Testis (tissue), 2 donors: ENCODE measurements at regions not wholly inside any gene's neighbourhood (a gene's known extent, or its start where the extent isn't known, plus 50 kb on each side); places are given as distances from the start of the nearest gene placed in this dataset.
"Not testable (repeated sequence)": the region's sequence is repeated elsewhere in the genome, so short reads cannot be mapped to it uniquely, and the experiment has no call there.

Experiments used
- DNase-seq: peaks from one replicate; pipeline ENCODE4 v3.0.0-alpha.2; 2019
- H3K27ac ChIP-seq, 2 donors: fragments of 200-600 bp; sonication (generic); one replicate each; pipeline ENCODE4 v1.5.1; 2019
- H3K27me3 ChIP-seq: fragments of 200-600 bp; sonication (generic); one replicate; pipeline ENCODE4 v1.5.1; 2019
- H3K36me3 ChIP-seq: fragments of 200-600 bp; sonication (generic); one replicate; pipeline ENCODE4 v1.5.1; 2017; ENCODE audit warnings: low read depth; ENCODE audit errors: missing control alignments
- H3K4me1 ChIP-seq: fragments of 200-600 bp; sonication (generic); one replicate; pipeline ENCODE4 v1.5.1; 2019
- H3K4me3 ChIP-seq, 2 donors: fragments of 200-600 bp; sonication (generic); one replicate each; pipeline ENCODE4 v1.5.1; 2017 to 2019
- H3K9me3 ChIP-seq: fragments of 200-600 bp; sonication (generic); one replicate; pipeline ENCODE4 v1.5.1; 2017
- CTCF ChIP-seq, 3 experiments: fragments of 450-650 bp in 2 of 3; fragments of 200-600 bp in 1 of 3; sonication (generic) in 1 of 3; IDR thresholded peaks; one replicate each; pipeline ENCODE4 v1.5.1; 2016 to 2019; ENCODE audit warnings: antibody characterized with exemption in 3 of 3, mild to moderate bottlenecking in 2 of 3, moderate library complexity in 1 of 3
- POLR2A ChIP-seq: fragments of 450-650 bp; IDR thresholded peaks from one replicate; pipeline ENCODE4 v1.6.1; 2017; ENCODE audit warnings: antibody characterized with exemption, mild to moderate bottlenecking, moderate library complexity
- WGBS, 2 donors: methylation state at CpG; one replicate each; pipeline ENCODE4 v1.1.5; 2018; 5-methylcytosine and 5-hydroxymethylcytosine counted together
- intact Hi-C: fragments of 100-400 bp; cut with DNase I; formaldehyde crosslinking; loops from one replicate; pipeline ENCODE4 v1.15.1; 2023; ENCODE audit warnings: low total_unique reads

GRCh38 chr7:13725591-13725990, 263.9 kb downstream of the ETV1 start:
- no peaks in the 10 kb centered on the region for H3K4me1 ChIP-seq
- peak in 1 of 3 experiments; percentile 27 for TF ChIP-seq CTCF (IDR thresholded peaks at IDR 0.05)
- no peak for TF ChIP-seq POLR2A
- H3K4me3 ChIP-seq, result no peak overlapping the region
- no peaks in the 10 kb centered on the region for H3K27me3 ChIP-seq
- 89 to 90% methylated on average over 2 of the region's 2 CpGs for WGBS, 2 donors
- H3K9me3 ChIP-seq, result no peaks in the 10 kb centered on the region
- H3K27ac ChIP-seq, result no peak overlapping the region
- H3K36me3 ChIP-seq, result no peaks in the 10 kb centered on the region
- intact Hi-C loops, result no loop called here
- DNase-seq, result no peak

GRCh38 chr7:13727279-13727678, 262.2 kb downstream of the ETV1 start:
- TF ChIP-seq CTCF (IDR thresholded peaks at IDR 0.05), result no peak
- no peak for TF ChIP-seq POLR2A
- Histone ChIP-seq H3K36me3 (no peaks in the 10 kb centered on the region), H3K9me3 (no peaks in the 10 kb centered on the region), H3K27ac (no peak overlapping the region), H3K4me3 (no peak overlapping the region), H3K27me3 (no peaks in the 10 kb centered on the region), H3K4me1 (no peaks in the 10 kb centered on the region)
- 81 to 87% methylated on average over 2 of the region's 2 CpGs for WGBS, 2 donors
- no peak for DNase-seq
- intact Hi-C loops, result no loop called here

- no peak for TF ChIP-seq POLR2A
- TF ChIP-seq CTCF (IDR thresholded peaks at IDR 0.05), result no peak
- no peaks in the 10 kb centered on the region for H3K4me1 ChIP-seq
- WGBS, 2 donors, result 89 to 92% methylated on average over 2 of the region's 2 CpGs
- H3K36me3 ChIP-seq, result no peaks in the 10 kb centered on the region
- no peaks in the 10 kb centered on the region for H3K27me3 ChIP-seq
- H3K9me3 ChIP-seq, result no peaks in the 10 kb centered on the region
- no peak overlapping the region for H3K4me3 ChIP-seq
- no peak overlapping the region for H3K27ac ChIP-seq
- no peak for DNase-seq
- intact Hi-C loops, result no loop called here
Measured at GRCh38 chr7:13727751-13728150, 261.7 kb downstream of the ETV1 start.

- intact Hi-C loops, H3K27me3 ChIP-seq, H3K4me1 ChIP-seq, H3K36me3 ChIP-seq, H3K27ac ChIP-seq, DNase-seq, H3K9me3 ChIP-seq, H3K4me3 ChIP-seq: not testable (repeated sequence)
- 79 to 96% methylated on average over 4 of the region's 4 CpGs for WGBS, 2 donors
Measured at GRCh38 chr7:13728430-13728829, 261.0 kb downstream of the ETV1 start.

- no peak overlapping the region for H3K4me3 ChIP-seq
- no peaks in the 10 kb centered on the region for H3K9me3 ChIP-seq
- no peak for TF ChIP-seq POLR2A
- no peak for TF ChIP-seq CTCF (IDR thresholded peaks at IDR 0.05)
- intact Hi-C loops, result no loop called here
- no peak for DNase-seq
- no peak overlapping the region for H3K27ac ChIP-seq
- H3K4me1 ChIP-seq, result no peaks in the 10 kb centered on the region
- no peaks in the 10 kb centered on the region for H3K27me3 ChIP-seq
- no peaks in the 10 kb centered on the region for H3K36me3 ChIP-seq
Measured at GRCh38 chr7:13731643-13732042, 257.8 kb downstream of the ETV1 start.
